ENCODE measurements at regions not wholly inside any gene's neighbourhood (a gene's known extent, or its start where the extent isn't known, plus 50 kb on each side); places are given as distances from the start of the nearest gene placed in this dataset.

DNA sequence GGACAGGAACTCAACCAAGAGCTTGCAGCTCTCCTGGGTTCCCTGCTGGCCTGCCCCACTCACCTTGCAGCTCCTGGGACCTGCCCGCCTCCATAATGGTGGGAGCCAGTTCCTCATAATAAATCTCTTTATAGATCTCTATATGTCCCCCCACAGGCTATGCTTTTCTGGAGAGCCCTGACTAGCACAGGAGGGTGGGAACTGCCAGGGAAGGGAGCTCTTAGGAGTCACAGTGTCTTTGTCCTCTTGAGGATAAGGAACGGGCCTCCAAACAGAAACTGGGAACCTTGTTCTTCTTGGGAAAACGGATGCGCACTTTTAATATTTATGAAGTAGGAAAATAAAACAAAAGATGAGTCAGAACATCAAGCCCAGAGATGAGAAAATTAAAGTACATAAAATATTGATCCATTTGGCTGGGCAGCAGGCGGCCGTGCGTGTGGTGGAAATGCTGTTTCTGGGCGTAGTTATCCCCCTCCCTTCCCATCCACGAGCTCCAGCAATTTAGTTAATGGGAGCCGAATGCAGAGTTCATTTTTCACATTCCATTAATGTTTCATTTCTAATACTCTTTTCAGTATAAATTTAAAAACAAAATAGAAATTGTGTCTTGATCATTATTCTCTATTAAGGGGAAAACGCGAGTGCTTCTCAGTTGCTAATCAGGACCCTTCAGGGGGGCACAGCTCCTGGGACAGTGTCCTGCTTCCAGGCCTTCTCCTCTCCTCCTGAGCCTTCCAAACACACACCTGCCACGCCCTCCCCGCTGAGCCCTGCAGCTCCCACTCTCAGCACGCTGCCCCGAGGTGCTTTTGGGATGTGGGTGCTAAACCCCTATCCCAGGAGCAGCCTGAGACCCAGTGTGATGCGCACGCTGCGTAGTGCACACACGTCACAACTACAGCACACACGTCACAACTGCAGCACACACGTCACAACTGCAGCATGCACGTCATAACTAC is 323.3 kb upstream of the AJAP1 start:
- no peak for DNase-seq

DNA sequence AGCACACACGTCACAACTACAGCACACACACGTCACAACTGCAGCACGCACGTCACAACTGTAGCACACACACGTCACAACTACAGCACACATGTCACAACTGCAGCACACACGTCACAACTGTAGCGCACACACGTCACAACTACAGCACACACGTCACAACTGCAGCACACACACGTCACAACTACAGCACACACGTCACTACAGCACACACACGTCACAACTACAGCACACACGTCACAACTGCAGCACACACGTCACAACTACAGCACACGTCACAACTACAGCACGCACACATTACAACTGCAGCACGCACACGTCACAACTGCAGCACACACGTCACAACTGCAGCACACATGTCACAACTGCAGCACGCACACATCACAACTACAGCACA is 322.6 kb upstream of the AJAP1 start:
- no peak for DNase-seq

DNA sequence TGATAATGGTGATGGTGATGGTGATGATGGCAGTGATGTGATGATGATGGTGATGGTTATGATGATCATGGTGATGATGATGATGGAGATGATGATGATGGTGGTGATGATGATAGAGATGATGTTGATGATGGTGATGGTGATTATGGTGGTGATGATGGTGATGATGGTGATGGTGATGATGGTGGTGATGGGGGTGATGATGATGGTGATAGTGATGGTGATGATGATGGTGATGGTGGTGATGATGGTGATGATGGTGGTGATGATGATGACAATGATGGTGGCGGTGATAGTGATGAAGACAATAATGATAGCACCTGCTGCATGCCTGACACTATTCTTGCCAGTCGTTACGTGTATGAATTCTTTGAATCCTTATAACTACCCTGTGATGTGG is 317.9 kb upstream of the AJAP1 start:
- no peak for DNase-seq

DNA sequence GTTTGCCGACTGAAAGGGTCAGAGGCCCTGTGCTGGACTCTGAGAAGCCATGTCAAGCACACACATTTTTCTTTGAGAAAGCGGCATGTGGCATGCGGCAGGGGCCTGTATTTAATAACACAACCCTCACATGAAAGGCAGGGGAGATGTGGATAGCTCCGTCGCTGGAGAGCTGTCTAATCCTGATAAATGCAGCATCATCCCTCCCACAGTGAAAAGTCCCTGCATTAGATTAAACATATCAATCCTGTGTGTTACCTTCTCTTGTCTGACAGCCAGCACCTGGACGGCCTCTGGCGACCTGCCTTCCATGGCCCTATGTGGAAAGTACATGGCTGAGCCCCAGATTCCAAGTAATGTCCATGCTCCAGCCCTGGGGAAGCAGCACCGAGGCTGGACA is 313.0 kb upstream of the AJAP1 start:
- DNase-seq: no peak

DNA sequence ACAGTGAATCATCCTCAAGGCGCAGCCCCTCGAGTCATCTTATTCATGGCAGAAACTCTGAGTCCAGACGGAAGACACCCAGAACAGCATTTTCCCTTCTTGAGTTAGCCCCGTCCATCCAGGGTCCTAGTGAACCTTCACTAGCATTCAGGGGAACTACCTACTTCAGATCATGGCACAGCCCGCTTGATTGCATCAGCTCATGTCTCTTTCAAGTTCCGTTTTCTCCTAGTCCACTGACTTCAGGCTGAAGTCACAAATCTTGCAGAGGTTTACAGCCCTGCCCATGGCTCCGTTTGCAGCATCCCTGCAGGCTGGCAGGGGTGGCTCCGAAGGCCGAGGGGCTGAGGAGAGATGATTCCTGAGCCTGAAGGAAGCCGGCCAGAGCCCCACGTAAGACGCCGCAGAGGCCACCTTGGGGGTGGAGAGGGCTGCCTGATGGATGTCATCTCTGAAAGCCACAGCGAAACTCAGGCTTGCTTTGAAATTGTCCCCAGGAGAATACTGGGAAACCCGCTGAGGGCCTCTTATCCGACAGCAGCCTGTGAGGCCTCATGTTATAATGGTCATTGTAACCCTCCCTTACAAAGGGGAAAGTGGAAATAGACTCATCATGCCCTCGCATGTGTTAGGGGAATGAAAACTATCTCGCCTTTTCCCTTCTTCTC is 310.2 kb upstream of the AJAP1 start:
- DNase-seq: no peak

DNA sequence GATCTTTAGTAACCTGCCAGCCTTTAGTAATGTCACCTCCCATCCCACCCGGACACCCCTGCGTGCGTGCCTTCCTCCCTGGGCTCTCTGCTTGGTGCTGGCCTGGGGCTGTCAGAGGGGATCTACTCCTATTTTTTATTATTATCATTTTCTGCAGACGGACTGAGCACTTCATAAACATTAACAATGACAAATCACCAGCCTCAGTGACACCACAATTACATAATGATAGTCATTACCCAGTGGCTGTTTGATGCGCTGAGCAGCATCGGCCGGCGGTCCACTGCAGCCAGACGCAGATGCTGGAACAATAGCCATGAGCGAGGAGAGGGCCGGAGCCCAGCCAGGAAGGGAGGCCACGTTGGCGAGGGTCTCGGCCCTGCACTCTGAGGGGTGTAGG is 309.3 kb upstream of the AJAP1 start:
- no peak for DNase-seq

DNA sequence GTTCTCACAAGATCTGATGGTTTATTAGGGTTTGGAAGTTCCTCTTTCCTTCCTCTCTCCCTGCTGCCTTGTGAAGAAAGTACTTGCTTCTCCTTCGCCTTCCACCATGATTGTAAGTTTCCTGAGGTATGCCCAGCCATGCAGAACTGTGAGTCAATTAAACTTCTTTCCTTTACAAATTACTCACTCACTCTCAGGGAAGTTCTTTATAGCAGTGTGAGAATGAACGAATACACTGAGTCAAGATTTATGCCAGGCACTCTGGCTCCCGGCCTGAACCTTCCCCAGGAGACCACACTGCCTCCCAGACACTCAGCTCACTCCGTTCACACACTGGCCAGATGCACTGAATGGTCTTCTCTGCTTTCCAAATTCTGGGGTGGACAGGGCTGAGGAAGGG is 308.3 kb upstream of the AJAP1 start:
- no peak for DNase-seq

DNA sequence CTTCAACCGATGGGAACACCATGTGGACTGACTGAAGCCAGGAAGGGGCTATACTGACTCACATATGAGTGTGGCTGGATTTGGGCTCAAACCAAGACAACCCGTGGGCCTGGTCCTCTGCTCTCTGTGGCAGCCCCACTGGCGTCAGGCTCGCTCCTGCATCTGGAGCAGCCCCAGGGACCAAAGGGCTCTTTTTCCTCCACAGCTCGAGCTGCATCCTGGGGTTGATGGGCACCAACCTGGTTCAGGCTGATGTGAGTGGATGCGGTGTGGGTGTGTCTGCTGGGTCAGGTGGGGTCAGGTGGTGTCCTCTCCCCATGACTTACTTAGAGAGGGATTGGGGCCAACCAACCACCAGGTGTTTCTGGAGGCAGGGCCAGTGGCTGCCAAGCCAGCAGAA is 303.0 kb upstream of the AJAP1 start:
- DNase-seq: no peak

DNA sequence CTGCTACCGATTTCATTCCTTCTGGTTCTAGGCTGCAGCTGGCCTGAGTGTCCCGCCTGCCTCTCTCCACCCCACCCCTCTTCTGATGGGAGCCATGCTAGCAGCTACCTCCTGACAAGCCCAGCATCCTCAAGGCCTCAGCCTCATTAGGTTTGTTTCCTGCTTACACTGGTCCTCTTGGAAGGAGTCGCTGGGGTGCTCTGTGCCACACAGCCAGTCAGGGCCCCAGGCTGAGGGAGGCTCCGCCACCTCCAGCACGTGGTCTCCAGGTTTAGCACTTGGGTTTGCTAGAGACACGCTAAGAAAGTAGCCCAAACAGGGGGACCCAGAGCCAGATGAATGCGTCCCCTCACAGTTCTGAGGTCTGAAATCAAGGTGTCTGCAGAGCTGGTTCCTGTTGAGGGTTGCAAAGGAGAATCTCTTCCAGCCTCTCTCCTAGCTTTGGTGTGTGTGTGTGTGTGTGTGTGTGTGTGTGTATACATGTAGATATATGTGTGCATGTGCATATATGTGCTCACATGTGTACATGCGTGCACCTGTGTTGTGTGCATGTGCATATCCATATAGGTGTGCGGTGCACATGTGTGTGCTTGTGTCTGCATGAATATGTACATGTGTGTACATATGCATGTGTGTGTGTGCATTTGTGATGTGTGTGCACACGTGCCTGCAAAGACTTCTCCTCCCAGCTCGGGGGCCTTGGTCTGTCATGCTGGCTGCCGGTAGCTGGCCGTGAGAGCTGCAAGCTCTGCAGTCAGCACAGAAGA is 301.1 kb upstream of the AJAP1 start:
- no peak for DNase-seq

DNA sequence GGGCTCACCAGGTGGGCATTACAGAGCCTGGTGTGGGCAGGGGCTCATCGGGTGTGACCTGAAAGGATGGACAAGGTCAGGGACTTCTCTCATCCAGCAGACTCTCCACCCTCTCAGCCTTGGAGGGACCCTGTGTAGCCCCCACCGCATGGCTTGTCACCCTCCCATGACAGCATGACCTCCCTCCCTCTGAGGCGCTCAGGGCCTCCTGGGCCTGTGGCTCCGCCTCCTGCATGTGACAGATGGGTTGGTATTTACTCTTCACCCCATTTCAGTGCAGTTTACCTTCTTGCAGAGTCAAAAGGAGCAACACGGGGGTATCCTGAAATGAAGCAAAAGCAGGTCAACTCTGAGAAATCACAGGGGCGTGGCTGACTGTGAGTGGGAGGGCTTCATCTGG is 298.6 kb upstream of the AJAP1 start:
- DNase-seq: no peak

DNA sequence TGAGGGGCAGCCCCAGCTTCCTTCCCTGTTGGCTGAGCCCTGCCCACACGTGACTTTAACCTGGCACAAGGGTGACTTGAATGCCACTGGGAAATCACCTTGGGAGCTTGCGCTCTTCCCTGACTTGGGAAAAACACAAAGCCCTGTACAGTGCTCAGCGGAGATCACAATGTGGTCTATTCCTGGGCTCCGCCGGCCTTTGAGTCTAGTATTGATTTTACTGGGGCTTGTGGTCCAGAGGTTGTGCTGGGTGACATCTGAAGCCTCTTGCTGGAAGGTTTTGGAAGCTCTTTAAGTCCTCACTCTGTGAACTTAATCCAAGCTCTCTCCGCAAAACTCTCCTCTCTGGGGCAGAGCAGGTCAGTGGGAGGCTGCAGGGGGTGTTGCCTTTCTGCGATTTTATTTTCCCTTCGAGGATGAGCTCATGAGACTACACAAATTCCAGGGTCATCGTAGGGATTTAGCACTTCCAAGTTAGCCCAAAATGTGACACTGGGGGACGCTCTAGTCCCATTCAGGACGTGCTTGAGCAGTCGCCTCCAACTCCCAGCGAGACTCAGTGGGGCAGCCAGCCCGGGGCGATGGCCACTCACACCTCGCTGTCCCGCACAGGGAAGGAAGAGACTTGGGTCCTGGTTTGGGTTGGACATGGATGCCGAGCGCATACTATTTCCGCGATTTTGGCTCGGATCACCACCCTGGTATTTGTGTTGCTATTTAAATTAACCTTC is 291.9 kb upstream of the AJAP1 start:
- no peak for DNase-seq

DNA sequence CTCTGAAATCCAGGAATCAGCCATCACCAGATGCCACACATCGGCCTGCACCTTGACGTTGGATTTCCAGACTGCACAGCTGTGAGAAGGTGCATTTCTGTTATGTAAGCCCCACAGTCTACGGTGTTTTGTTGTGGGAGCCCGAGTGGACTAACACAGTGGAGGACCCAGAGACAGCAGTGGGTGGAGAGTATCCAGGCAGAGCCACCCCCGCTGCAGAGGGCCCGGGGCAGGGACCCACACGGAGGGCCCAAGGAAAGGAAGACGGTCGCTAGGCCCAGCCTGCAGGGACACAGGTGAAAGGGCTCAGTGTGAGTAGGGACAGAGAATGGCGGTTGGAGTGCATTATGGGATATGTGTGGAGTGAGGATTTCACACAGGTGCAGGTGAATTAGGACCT is 288.3 kb upstream of the AJAP1 start:
- DNase-seq: no peak

DNA sequence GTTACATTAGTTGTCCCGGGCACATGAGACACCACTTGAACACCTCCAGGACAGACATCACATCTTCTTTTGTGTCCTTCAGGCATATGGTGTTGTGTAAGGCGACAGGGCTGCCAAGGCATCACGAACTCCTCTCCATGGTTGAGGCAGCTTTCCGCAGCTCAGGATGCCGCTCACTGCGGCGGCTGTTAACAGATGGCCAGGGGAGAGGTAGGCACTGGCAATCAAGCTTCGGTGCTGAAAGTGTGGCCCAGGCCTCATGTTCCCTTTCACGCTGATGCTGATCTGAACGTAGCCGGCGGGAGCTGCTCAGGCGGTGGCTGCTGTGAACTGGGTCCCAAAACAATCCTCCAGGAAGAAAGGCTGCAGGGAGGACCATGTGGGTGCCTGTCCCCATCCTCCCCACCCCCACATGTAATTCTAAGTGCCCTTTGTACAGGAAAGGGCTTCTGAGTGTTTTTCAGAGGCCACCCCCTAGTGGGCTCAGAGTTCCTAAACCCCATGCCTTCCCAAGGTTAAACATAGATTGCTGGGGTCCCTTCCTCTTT is 287.1 kb upstream of the AJAP1 start:
- no peak for DNase-seq

DNA sequence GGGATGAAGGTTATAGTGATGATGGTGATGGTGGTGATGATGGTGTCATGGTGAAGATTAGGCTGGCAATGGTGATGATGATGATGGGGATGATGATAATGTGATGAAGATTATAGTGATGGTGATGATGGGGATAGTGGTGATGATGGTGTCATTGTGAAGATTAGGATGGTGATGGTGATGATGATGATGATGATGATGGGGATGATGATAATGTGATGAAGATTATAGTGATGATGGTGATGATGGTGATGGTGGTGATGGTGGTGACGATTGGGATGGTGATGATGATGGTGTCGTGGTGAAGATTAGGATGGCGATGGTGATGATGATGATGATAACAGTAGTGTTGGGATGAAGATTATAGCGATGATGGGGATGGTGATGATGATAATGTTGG is 285.1 kb upstream of the AJAP1 start:
- no peak for DNase-seq

DNA sequence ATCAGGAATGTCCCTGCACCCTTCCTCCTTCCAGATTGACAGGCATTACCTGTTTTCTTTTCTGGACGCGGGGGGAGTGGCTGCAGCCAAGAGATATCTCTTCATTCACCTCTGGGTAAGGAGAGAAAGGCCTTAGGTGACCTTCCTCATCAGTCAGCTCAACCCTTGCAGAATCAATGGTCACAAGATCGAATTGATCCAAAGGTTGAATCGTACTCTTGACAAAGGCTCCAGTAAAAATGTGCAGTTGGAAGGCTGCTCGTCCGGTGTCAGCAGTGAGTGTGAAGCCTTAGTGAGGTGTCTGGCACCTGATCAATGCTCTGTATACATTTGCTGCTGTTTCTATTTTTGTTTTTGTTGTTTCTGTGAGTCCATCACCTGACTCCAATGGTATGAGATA is 282.6 kb upstream of the AJAP1 start:
- DNase-seq: no peak

DNA sequence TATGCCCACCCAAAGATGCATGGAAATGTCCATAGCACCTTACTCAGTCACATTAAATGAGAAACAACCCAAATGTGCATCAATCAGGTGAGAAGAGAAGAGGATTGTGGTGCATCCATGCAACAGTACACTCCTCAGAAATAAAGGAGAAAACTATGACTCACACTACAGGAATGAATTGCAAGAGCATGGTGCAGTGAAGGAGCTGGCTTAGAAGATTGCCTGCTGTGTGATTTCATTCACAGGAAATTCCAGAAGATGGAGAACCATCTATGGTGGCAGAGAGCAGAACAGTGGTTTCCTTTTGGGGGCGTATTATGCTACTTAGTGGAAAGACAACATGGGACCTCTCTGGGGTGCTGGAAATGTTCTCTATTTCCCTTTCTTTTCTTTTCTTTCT is 278.6 kb upstream of the AJAP1 start:
- DNase-seq: no peak

DNA sequence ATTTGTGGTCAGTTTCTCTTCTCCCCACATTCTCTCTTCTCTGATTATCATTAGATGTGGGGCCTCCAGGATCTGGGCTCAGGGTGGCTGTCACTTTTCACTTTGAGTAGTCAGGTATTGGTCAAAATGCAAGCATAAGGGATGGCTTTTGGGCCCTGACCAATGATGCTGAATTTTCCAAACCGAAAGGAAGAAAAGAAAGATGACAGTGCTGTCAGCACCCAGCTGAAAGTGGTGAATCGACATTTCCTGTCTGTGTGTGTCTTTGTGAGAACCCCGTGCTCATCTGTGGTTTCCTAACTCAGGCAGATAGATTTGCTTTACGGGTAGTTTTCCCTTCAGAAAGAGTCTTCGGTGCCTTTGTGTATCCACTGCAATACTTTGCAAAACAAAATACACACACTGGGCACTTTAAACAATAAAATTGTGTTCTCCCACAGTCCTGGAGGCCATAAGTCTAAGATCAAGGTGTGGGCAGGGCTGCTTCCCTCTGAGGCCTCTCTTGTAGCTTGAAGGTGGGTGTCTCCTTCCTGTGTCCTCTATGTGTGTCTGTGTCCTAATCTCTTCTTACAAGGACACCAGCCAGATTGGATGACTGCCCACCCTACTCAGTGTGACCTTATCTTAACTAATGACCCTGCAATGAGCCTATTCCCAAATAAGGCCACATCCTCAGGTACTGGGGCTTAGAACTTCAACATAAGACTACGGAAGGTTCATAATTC is 274.8 kb upstream of the AJAP1 start:
- DNase-seq: no peak

DNA sequence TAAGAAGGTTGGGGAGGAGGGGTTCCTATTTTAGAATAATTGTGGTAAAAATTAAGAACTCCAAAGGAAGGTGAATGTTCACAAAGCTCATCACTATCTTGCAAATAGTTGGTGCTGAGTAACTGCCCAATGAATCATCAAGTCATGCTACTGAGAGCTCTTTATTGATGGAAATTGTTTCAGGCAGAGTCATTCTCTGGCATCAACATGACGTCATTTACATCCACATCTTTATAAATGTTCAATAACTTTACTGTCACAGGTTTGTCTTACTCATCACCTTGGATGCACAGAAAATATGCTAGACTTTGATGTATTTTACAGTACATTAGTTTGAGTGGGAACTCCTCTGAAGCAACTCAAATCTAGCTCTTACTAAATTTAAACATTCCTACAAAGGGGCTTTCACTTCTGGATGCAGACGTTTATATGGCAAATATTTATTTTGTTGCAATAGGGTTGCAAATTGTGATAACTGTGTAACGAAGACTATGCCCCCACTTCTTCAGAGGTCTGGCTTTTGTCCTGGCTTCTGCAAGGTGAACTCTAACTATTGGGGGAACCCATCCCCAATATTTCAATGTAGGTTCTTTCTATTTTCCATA is 273.7 kb upstream of the AJAP1 start:
- DNase-seq: no peak

DNA sequence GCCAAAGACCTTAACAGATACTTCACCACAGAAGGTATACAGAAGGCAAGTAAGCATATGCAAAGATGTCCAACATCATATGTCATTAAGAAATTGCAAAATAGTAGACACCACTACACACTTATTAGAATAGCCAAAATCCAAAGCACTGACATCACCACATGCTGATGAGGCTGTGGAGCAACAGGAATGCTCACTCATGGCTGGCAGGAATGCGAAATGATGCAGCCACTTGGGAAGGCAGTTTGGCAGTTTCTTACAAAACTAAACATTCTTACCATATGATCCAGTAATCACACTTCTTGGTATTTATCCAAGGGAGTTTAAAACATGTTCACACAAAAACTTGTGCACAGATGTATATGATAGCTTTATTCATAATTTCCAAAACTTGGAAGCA is 261.2 kb upstream of the AJAP1 start:
- DNase-seq: no peak

DNA sequence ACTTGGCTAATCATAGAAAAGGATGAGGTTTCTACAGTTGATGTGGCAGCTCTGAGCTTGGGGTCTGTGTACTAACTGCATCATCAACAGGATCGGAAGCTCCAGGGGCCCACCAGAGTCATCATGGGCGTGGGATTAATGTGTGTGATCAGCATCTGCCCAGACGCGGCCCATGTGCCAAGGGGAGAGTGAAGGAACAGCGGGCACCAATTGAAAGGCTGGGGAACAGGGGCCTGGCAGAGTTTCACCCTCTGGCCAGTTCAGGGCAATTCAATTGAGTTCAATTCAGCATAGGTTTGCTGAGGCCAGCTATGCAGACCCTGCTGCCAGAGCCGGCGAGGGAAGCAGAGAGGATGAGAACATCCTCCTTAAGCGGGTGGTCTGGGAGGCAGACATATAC is 260.0 kb upstream of the AJAP1 start:
- no peak for DNase-seq

DNA sequence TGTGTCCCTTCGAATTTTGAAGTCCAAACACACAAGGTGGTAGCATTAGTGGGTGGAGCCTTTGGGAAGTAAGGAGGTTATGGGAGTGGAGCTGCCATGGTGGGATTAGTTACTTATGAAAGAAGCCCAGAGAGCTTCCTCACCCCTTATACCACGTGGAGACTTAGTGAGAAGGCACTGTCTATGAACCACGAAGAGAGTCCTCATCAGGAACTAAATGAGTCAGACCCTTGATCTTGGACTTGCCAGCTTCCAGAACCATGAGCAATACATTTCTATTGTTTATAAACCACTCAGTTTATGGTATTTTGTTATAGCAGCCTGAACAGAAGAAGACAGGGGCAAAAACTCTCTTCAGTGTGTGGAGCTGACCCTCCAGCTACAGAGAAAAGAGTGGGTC is 259.3 kb upstream of the AJAP1 start:
- no peak for DNase-seq

DNA sequence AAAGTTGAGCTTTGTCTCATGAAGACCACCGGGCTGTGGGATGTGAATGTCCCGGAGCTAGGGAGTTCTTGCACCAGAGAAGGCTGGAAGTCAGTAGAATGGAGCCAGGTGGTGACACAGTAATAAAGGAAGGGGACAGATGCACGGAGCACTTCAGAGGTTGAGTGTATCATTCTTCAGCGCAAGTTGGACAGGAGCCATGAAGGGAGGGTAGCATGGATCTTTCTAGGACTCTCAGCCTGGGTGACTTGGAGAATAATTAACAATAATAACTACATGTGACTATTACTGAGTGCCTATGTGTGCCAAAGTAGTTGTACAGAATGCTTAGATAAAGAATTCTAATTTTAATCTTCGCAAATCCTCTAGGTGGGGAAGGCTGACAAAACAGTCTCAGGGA is 258.7 kb upstream of the AJAP1 start:
- no peak for DNase-seq
